BE2C (cell line): ENCODE measurements at regions not wholly inside any gene's neighbourhood (a gene's known extent, or its start where the extent isn't known, plus 50 kb on each side); places are given as distances from the start of the nearest gene placed in this dataset.
"Not testable (repeated sequence)": the region's sequence is repeated elsewhere in the genome, so short reads cannot be mapped to it uniquely, and the experiment has no call there.

ENCODE experiments used
- DNase-seq: peaks from one replicate; pipeline ENCODE4 v3.0.0-alpha.2; 2020
- H3K27me3 ChIP-seq: fragments of 250-450 bp; sonication (Bioruptor Pico); 2 replicates; pipeline ENCODE4 v1.5.1; 2020; ENCODE audit warnings: mild to moderate bottlenecking
- H3K36me3 ChIP-seq: fragments of 250-450 bp; sonication (Bioruptor Pico); 2 replicates; pipeline ENCODE4 v1.5.1; 2020; ENCODE audit warnings: mild to moderate bottlenecking
- H3K4me1 ChIP-seq: fragments of 250-450 bp; sonication (Bioruptor Pico); 2 replicates; pipeline ENCODE4 v1.5.1; 2020
- H3K4me3 ChIP-seq: 2 replicates; pipeline ENCODE4 v1.5.1; 2011; ENCODE audit warnings: low read depth, low read length
- H3K9me3 ChIP-seq: fragments of 250-450 bp; sonication (Bioruptor Pico); 2 replicates; pipeline ENCODE4 v1.5.1; 2020
- TF ChIP-seq, protein P1 (sequence below): IDR thresholded peaks from 2 replicates; pipeline ENCODE4 v1.5.1; 2012; ENCODE audit warnings: mild to moderate bottlenecking, low read depth, low read length

DNA sequence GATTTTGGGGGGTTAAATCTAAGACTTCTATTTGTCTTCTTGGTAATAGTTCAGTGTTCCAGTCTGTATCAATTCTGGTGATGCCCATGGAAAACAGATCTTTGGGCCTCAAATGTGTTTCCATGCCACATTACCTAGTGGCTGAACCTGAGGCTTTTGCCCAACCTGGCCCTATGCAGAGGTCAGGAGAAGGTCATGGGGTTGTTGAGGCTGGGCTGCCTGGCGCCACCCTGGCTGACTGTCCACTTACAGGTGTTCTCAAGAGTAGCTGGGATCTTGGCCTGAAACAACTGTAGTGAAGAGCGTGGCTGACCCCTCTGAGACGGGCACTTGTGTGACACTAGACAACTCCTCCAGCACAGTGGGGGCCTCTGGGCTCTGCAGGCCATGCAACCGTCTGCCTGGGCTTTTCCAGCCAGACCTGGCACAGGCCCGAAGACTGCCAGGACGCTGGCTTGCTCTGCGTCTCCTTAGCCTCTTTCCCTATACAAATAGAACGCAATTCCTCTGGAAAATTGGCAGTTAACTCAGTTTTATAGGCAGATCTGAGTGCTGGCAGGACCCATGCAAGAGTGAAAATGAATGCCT, 127.8 kb downstream of the TRIM43 start:
- no peaks in the 10 kb centered on the region for H3K36me3 ChIP-seq
- no peaks in the 10 kb centered on the region for H3K9me3 ChIP-seq
- TF ChIP-seq, protein P1, sequence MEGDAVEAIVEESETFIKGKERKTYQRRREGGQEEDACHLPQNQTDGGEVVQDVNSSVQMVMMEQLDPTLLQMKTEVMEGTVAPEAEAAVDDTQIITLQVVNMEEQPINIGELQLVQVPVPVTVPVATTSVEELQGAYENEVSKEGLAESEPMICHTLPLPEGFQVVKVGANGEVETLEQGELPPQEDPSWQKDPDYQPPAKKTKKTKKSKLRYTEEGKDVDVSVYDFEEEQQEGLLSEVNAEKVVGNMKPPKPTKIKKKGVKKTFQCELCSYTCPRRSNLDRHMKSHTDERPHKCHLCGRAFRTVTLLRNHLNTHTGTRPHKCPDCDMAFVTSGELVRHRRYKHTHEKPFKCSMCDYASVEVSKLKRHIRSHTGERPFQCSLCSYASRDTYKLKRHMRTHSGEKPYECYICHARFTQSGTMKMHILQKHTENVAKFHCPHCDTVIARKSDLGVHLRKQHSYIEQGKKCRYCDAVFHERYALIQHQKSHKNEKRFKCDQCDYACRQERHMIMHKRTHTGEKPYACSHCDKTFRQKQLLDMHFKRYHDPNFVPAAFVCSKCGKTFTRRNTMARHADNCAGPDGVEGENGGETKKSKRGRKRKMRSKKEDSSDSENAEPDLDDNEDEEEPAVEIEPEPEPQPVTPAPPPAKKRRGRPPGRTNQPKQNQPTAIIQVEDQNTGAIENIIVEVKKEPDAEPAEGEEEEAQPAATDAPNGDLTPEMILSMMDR, result no peak
- H3K4me1 ChIP-seq, result no peaks in the 10 kb centered on the region
- H3K27me3 ChIP-seq, result no peaks in the 10 kb centered on the region
- no peak for DNase-seq
- no peak overlapping the region for H3K4me3 ChIP-seq

DNA sequence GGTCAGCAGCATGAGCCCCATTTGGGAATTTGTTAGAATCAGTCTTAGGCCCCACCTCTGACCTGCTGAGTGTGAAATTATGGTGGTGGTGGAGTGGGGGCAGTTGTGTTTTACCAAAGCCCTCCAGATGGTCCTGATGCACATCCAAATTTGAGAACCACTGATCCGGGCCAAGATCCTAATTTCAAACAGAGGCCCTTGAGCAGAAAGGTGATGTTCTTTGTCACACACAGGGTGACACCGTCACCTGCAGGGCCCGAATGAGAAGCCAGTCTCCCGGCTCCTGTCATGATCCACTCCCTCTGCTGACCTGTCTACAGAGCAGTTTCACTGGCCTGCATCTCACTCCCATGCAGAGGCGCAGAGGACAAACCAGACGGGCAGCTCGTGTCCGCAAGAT, 129.9 kb downstream of the TRIM43 start:
- Histone ChIP-seq H3K27me3 (no peaks in the 10 kb centered on the region), H3K9me3 (no peaks in the 10 kb centered on the region), H3K4me1 (no peaks in the 10 kb centered on the region), H3K4me3 (no peak overlapping the region), H3K36me3 (no peaks in the 10 kb centered on the region)
- DNase-seq, result no peak
- TF ChIP-seq, protein P1, result no peak

DNA sequence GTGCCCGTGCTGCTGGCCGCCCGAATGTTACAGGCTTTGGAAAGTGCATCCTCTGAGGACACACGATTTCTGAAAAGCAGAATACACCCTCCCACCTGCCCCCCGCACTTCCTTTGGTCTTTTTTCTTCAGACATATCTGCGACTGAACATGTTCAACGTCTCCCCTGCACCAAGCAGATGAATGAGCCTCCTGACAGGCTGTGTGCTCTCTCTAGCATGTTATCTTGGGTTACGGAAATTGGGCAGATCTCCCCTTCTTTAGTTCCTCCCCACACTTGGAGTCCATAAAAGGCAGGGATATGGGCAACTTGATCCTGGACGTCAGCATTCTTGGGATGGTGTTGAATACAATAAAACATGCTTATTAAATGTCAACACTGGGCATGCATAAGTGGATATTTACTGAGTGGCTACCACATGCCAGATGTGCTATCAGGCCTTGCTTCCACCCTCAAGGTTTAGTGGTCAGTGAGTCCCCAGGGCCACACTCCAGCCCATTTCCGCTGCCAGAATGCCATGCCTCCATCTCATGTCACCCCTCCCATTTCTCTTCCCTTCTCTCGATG, 130.4 kb downstream of the TRIM43 start:
- H3K27me3 ChIP-seq, result no peaks in the 10 kb centered on the region
- H3K4me1 ChIP-seq, result no peaks in the 10 kb centered on the region
- no peaks in the 10 kb centered on the region for H3K9me3 ChIP-seq
- no peak overlapping the region for H3K4me3 ChIP-seq
- DNase-seq, result no peak
- no peaks in the 10 kb centered on the region for H3K36me3 ChIP-seq
- TF ChIP-seq, protein P1, result no peak

DNA sequence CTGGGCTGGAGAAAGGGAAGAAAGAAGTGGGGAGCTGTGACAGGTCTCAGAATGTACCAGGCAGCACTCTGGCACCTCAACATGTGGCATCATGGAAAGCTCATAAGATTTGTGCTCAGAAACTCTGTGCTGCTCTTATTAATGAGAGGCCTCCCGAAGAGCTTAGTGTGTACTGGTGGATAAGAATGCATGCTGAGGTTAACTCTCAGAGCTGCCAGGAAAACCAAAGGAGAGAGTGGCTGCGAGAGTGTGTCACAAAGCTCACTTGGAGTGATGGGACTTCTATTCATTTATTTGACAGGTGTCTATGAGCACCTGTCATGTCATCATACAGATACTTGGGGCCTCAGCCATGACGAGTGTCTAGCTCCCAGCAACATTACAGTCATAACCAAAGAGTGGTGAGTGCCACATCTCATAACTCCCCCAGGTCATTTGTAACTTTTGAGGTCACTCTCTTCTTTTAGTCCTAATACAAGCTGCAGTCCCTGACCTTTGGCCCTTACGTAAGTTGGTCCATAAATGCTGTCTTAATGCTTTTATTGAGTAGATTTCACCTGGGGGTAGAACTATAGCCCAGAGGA, 131.9 kb downstream of the TRIM43 start:
- H3K36me3 ChIP-seq, H3K27me3 ChIP-seq, H3K4me1 ChIP-seq, DNase-seq, H3K9me3 ChIP-seq, H3K4me3 ChIP-seq: not testable (repeated sequence)

DNA sequence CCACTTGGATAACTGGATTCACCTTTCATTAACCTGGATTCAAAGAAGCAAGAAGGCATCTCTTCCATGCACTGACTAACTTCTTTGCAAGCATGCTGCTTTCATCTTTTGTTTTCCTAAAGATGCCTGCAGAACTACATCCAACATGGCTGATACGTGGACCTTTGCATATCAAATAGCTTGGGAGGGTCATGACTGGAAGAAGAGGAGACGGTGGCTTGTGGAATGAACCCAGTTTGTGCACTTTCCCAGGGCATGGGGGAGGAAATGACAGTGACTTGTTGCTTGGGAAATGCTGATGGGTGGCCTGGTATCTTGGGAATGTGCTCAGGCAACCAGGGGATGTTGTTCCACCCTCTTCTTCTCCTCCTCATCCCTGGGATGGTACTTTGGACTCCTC, 133.4 kb downstream of the TRIM43 start:
- H3K27me3 ChIP-seq, H3K4me3 ChIP-seq, H3K36me3 ChIP-seq, DNase-seq, H3K4me1 ChIP-seq, H3K9me3 ChIP-seq: not testable (repeated sequence)

DNA sequence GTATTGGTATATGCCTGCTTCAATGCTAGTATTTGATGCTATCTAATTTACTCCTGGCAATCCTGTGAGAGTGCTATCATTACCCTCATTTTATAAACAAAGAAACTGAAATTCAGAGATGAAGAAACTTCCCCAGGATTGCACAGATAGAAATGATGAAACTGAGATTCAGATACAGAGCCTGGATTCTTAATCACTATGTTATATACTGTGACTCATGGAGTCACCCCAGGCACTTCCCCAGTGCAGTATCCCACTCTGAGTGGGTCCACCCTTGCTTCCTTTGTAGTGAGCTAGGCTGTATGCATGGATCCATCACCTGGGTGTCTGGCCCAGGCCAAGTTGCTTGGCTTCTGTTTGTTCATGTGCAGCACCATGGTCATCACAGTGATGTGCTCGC, 133.9 kb downstream of the TRIM43 start:
- not testable (repeated sequence) for H3K36me3 ChIP-seq, H3K4me3 ChIP-seq, H3K27me3 ChIP-seq, H3K4me1 ChIP-seq, DNase-seq, H3K9me3 ChIP-seq

DNA sequence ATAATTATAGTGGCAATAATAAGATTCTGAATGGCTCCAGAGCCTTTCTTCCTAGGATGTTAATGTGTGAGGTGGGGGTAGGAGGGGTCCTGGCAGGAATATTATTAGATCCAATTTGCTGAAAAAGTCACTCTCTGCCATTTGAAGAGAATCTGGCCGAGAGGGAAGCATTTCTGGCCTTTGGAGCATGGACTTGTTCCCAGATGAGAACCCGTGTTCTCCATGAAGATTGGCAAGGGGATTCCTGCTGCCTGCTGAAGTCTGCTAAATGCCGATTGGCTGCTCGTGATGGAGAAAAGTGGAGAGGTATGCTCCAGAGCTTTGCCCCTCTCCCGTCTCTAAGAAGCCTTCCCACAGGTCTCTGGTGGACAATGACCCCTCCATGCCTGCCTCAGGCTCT, 135.6 kb downstream of the TRIM43 start:
- not testable (repeated sequence) for H3K27me3 ChIP-seq, H3K36me3 ChIP-seq, H3K9me3 ChIP-seq, H3K4me3 ChIP-seq, DNase-seq, H3K4me1 ChIP-seq

DNA sequence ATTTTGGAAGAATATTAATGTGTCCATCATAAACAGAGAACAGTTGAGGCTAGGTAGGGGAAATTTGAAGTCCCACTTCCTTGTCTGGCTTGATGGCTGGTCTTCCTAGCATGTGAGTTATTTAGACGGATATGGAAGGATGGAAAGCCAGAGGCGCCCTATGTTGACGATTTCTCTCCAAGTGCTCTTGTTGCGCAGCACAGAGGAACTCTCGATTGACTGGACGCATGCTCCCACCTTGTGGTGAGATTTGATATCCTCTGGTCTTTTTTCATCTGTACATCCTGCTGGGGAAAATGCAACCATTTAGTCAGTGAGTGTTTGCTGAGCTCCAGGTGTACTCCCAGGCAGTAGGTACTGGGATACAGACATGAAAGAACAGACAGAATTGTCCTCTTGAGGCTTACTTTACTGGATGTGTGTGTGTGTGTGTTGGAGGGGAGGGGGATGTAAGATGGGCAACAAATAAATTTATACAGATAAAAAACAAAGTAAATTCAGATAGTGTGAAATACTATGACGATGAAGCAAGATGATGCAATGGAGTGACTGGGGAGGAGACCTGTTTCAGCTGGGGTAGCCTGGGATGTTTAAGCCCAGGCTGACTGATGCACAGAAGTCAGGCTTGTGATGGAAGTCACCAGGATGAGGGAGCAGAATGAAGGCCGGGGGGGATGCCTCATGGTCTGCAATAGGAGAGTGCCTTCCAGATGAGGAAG, 137.2 kb downstream of the TRIM43 start:
- DNase-seq, result peak; percentile 26
- H3K36me3 ChIP-seq, result no peaks in the 10 kb centered on the region
- no peak overlapping the region for H3K4me3 ChIP-seq
- no peaks in the 10 kb centered on the region for H3K9me3 ChIP-seq
- TF ChIP-seq, protein P1, result peak; percentile 46
- H3K27me3 ChIP-seq, result no peaks in the 10 kb centered on the region
- no peaks in the 10 kb centered on the region for H3K4me1 ChIP-seq
